GM12878 (cell line): ENCODE measurements at regions not wholly inside any gene's neighbourhood (a gene's known extent, or its start where the extent isn't known, plus 50 kb on each side); places are given as distances from the start of the nearest gene placed in this dataset.

Source experiments
- ATAC-seq: fragments of 200-7000 bp; cut with Tn5 transposase; 3 replicates; pipeline ENCODE4 v1.9.1; 2020; ENCODE audit warnings: mild to moderate bottlenecking, moderate library complexity
- BruUV-seq: library from RNA; stranded (reverse); fragments of 400-500 nt; replicated peaks from 2 replicates; lab custom pipeline; 2021; lab: Mats Ljungman, UMichigan
- CTCF ChIA-PET: fragments of 300-600 bp; sonication (Branson Sonifier 250); formaldehyde crosslinking; extraction: SDS; loops from one replicate; lab custom pipeline; 2021; ENCODE audit warnings: inconsistent platforms; lab: Yijun Ruan, JAX
- POLR2A ChIA-PET: fragments of 350-600 bp; formaldehyde crosslinking; extraction: SDS; loops from one replicate; lab custom pipeline; 2021; ENCODE audit warnings: inconsistent platforms; lab: Charles Lee
- RAD21 ChIA-PET: fragments of 300-600 bp; sonication (Branson Sonifier 250); formaldehyde crosslinking; loops from one replicate; lab custom pipeline; 2023; ENCODE audit warnings: antibody characterized with exemption; ENCODE audit not compliant: unreplicated experiment; lab: Charles Lee
- SMC1A ChIA-PET: fragments of 300-600 bp; sonication (Branson Sonifier 250); formaldehyde crosslinking; loops from one replicate; lab custom pipeline; 2023; ENCODE audit not compliant: unreplicated experiment, uncharacterized antibody; lab: Charles Lee
- DNase-seq: peaks from one replicate; pipeline ENCODE4 v3.0.0-alpha.2; 2011; ENCODE audit warnings: low read depth, low spot score
- FAIRE-seq: peaks from 3 replicates; lab custom pipeline; 2011; peaks lifted over from hg19 to GRCh38; lab: Jason Lieb, UNC
- H2AFZ ChIP-seq: 2 replicates; pipeline ENCODE4 v1.6.0; 2011; ENCODE audit warnings: low read depth, low read length, control low read depth; ENCODE audit not compliant: control insufficient read depth
- H3K27ac ChIP-seq: 2 replicates; pipeline ENCODE4 v1.5.1; 2011; ENCODE audit warnings: control low read depth; ENCODE audit not compliant: control insufficient read depth, insufficient read depth
- H3K27me3 ChIP-seq, 2 experiments: replicated peaks in 1 of 2; 2 replicates each; pipeline versions ENCODE4 v1.6.0 to v1.6.1; 2011; ENCODE audit warnings: low read length in 1 of 2; ENCODE audit not compliant: control insufficient read depth in 2 of 2, insufficient read depth in 2 of 2
- H3K36me3 ChIP-seq, 2 experiments: 2 replicates each; pipeline ENCODE4 v1.5.1; 2011; ENCODE audit warnings: low read length in 1 of 2; ENCODE audit not compliant: control insufficient read depth in 2 of 2, insufficient read depth in 2 of 2
- H3K4me1 ChIP-seq: 2 replicates; pipeline ENCODE4 v1.6.1; 2011; ENCODE audit warnings: mild to moderate bottlenecking, low read length, moderate library complexity, mixed read lengths; ENCODE audit not compliant: control insufficient read depth, insufficient read depth
- H3K4me2 ChIP-seq: 2 replicates; pipeline ENCODE4 v1.6.0; 2011; ENCODE audit warnings: control low read depth; ENCODE audit not compliant: control insufficient read depth, insufficient read depth
- H3K4me3 ChIP-seq: fragments of 200-600 bp; sonication (generic); 2 replicates; pipeline ENCODE4 v1.5.1; 2016
- H3K79me2 ChIP-seq: 2 replicates; pipeline ENCODE4 v1.6.0; 2011; ENCODE audit warnings: low read length; ENCODE audit not compliant: control insufficient read depth, insufficient read depth
- H3K9ac ChIP-seq: 2 replicates; pipeline ENCODE4 v1.8.0; 2011; ENCODE audit warnings: low read length, control low read depth, mixed read lengths; ENCODE audit not compliant: control insufficient read depth, insufficient read depth
- H3K9me3 ChIP-seq: replicated peaks from 3 replicates; pipeline ENCODE4 v1.5.1; 2011; ENCODE audit warnings: mild to moderate bottlenecking, low read length; ENCODE audit not compliant: control insufficient read depth, insufficient read depth
- H4K20me1 ChIP-seq: 2 replicates; pipeline ENCODE4 v1.6.0; 2011; ENCODE audit not compliant: control insufficient read depth, insufficient read depth
- CBFB ChIP-seq: IDR thresholded peaks from 2 replicates; pipeline ENCODE4 v1.6.1; 2016; ENCODE audit warnings: antibody characterized with exemption, low read depth
- CEBPB ChIP-seq, 2 experiments: fragments of 150-350 bp in 1 of 2; IDR thresholded peaks; 2 replicates each; pipeline ENCODE4 v1.6.1; 2012 to 2014; ENCODE audit warnings: low read depth in 2 of 2, low read length in 2 of 2, borderline replicate concordance in 1 of 2, inconsistent platforms in 1 of 2
- IKZF1 ChIP-seq: fragments of 450-650 bp; conservative IDR thresholded peaks from 2 replicates; pipeline ENCODE4 v1.6.1; 2017; ENCODE audit warnings: antibody characterized with exemption, mild to moderate bottlenecking
- MLLT1 ChIP-seq: fragments of 450-650 bp; IDR thresholded peaks from 2 replicates; pipeline ENCODE4 v1.6.1; 2016; ENCODE audit warnings: mild to moderate bottlenecking
- NFXL1 ChIP-seq: fragments of 450-650 bp; IDR thresholded peaks from 2 replicates; pipeline ENCODE4 v1.6.1; 2017; ENCODE audit warnings: antibody characterized with exemption, mild to moderate bottlenecking, borderline replicate concordance
- NRF1 ChIP-seq: conservative IDR thresholded peaks from 2 replicates; pipeline ENCODE4 v1.6.1; 2011; ENCODE audit warnings: mild to moderate bottlenecking, low read depth, low read length, improper control_type of control experiment
- PAX8 ChIP-seq: fragments of 450-650 bp; IDR thresholded peaks from 2 replicates; pipeline ENCODE4 v1.6.1; 2017; ENCODE audit warnings: mild to moderate bottlenecking, moderate library complexity
- RB1 ChIP-seq: fragments of 450-650 bp; formaldehyde crosslinking; IDR thresholded peaks from 2 replicates; pipeline ENCODE4 v1.6.1; 2017; ENCODE audit warnings: mild to moderate bottlenecking, borderline replicate concordance
- SKIL ChIP-seq: fragments of 450-650 bp; IDR thresholded peaks from 2 replicates; pipeline ENCODE4 v1.6.1; 2017; ENCODE audit warnings: mild to moderate bottlenecking, low read depth, inconsistent platforms; ENCODE audit not compliant: poor library complexity, severe bottlenecking
- SMARCA5 ChIP-seq: fragments of 450-650 bp; IDR thresholded peaks from 2 replicates; pipeline ENCODE4 v1.6.1; 2017; ENCODE audit warnings: mild to moderate bottlenecking
- ZBTB33 ChIP-seq: fragments of 450-650 bp; IDR thresholded peaks from 2 replicates; pipeline ENCODE4 v1.6.1; 2017; ENCODE audit warnings: mild to moderate bottlenecking
- WGBS: methylation state at CpG from one replicate; pipeline ENCODE4 v1.1.6; 2016; ENCODE audit warnings: low lambda C conversion rate; ENCODE audit not compliant: insufficient replicate concordance, insufficient coverage; ENCODE audit errors: missing lambda C conversion rate; 5-methylcytosine and 5-hydroxymethylcytosine counted together
- in situ Hi-C: fragments of 300-500 bp; cut with MboI; formaldehyde crosslinking; loops from 9 replicates; pipeline ENCODE4 v1.14.3; 2018; ENCODE audit warnings: mixed read lengths
- intact Hi-C: fragments of 100-400 bp; cut with micrococcal nuclease; formaldehyde crosslinking; loops from one replicate; pipeline ENCODE4 v1.14.2; 2022; ENCODE audit not compliant: unreplicated experiment

GRCh38 chr9:87214991-87215390 lies 267.7 kb upstream of the GAS1 start:
- intact Hi-C loops = no loop called here
- ChIA-PET RAD21 (no interaction called here), CTCF (interaction anchor here (0.9 kb wide), 1 partner anchor 596 kb away, joined by 3 read pairs; no protein-coding TSS in a partner anchor), POLR2A (no interaction called here), SMC1A (no interaction called here)
- ATAC-seq = no peak
- H3K79me2 ChIP-seq = no peaks in the 10 kb centered on the region
- H3K27ac ChIP-seq = no peak overlapping the region
- H3K4me3 ChIP-seq = no peak overlapping the region
- no peak for FAIRE-seq
- no peak overlapping the region for H3K4me2 ChIP-seq
- no peak for DNase-seq
- H3K36me3 ChIP-seq = no peaks in the 10 kb centered on the region
- no peak overlapping the region for H3K9ac ChIP-seq
- no TSS peak for BruUV-seq
- in situ Hi-C loops = no loop called here
- no peaks in the 10 kb centered on the region for H3K4me1 ChIP-seq
- no peaks in the 10 kb centered on the region for H3K27me3 ChIP-seq
- H3K9me3 ChIP-seq = no peaks in the 10 kb centered on the region
- H4K20me1 ChIP-seq = no peaks in the 10 kb centered on the region
- WGBS = 17% methylated on average over 3 of the region's 3 CpGs
- no peak overlapping the region for H2AFZ ChIP-seq
- no peak for TF ChIP-seq CBFB
- no peak for TF ChIP-seq SKIL
- no peak for TF ChIP-seq PAX8
- no peak for TF ChIP-seq CEBPB (IDR thresholded peaks at IDR 0.05; ENCODE audit: borderline replicate concordance in 1 of 2, low read depth in 2 of 2, low read length in 2 of 2)
- no peak for TF ChIP-seq SMARCA5
- TF ChIP-seq RB1 = no peak
- TF ChIP-seq ZBTB33 = no peak
- TF ChIP-seq NRF1 = no peak
- TF ChIP-seq MLLT1 = no peak
- TF ChIP-seq IKZF1 = no peak
- TF ChIP-seq NFXL1 = no peak
- TF ChIP-seq, all 136 proteins: peak for 0
